ENCODE measurements at regions not wholly inside any gene's neighbourhood (a gene's known extent, or its start where the extent isn't known, plus 50 kb on each side); places are given as distances from the start of the nearest gene placed in this dataset.

DNA sequence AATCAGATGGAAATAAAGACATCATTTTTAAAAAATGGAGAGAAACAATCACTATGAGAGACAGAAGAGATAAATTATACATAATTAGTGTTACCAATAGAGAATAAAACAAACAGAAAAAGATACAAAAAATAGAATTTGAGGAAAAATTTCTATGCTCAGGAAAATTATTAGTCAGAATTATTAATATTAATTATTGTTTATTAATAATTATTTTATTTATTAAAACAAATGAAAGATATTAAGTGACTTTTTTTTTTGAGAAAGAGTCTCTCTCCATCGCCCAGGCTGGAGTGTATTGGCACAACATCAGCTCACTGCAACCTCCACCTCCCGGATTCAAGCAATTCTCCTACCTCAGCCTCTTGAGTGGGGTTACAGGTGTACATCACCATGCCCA is 299.8 kb upstream of the NR5A2 start:
- no peak for TF ChIP-seq CTCF (IDR thresholded peaks at IDR 0.05; ENCODE audit: low read length, missing control alignments)
- no peak for DNase-seq (ENCODE audit: low read depth)
- no peak overlapping the region for H3K4me3 ChIP-seq (replicated peaks; ENCODE audit: low read depth, low read length)

- no peak for TF ChIP-seq CTCF (IDR thresholded peaks at IDR 0.05; ENCODE audit: low read length, missing control alignments)
- no peak for DNase-seq (ENCODE audit: low read depth)
- H3K4me3 ChIP-seq (replicated peaks; ENCODE audit: low read depth, low read length) = no peak overlapping the region
Observed at GRCh38 chr1:199728345-199728744, 299.2 kb upstream of the NR5A2 start.

DNA sequence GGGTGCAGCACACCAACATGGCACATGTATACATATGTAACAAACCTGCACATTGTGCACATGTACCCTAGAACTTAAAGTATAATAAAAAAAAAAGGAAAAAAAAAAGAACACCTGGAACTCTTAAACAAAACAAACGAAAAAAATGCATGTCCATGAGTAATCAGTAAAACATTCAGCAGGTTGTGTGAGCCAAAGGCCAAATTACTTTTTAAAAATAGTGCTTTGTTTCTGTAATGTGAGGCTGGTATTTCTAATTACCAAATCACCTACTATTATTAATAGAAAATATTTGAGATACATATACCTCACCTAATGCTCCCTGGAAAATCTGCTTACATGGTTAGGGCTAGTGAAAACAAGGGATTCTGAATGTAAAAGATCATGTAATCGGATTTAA is 294.4 kb upstream of the NR5A2 start:
- DNase-seq (ENCODE audit: low read depth) = no peak
- no peak overlapping the region for H3K4me3 ChIP-seq (replicated peaks; ENCODE audit: low read depth, low read length)
- TF ChIP-seq CTCF (IDR thresholded peaks at IDR 0.05; ENCODE audit: low read length, missing control alignments) = no peak

- no peak overlapping the region for H3K4me3 ChIP-seq (replicated peaks; ENCODE audit: low read depth, low read length)
- no peak for TF ChIP-seq CTCF (IDR thresholded peaks at IDR 0.05; ENCODE audit: low read length, missing control alignments)
- DNase-seq (ENCODE audit: low read depth) = no peak
Observed at GRCh38 chr1:199734186-199734585, 293.3 kb upstream of the NR5A2 start.

GRCh38 chr1:199735660-199736059 is 291.9 kb upstream of the NR5A2 start:
- no peak for DNase-seq (ENCODE audit: low read depth)
- no peak for TF ChIP-seq CTCF (IDR thresholded peaks at IDR 0.05; ENCODE audit: low read length, missing control alignments)
- no peak overlapping the region for H3K4me3 ChIP-seq (replicated peaks; ENCODE audit: low read depth, low read length)

- no peak overlapping the region for H3K4me3 ChIP-seq (replicated peaks; ENCODE audit: low read depth, low read length)
- DNase-seq (ENCODE audit: low read depth) = no peak
- TF ChIP-seq CTCF (IDR thresholded peaks at IDR 0.05; ENCODE audit: low read length, missing control alignments) = no peak
Observed at GRCh38 chr1:199736646-199737045, 290.9 kb upstream of the NR5A2 start.

- DNase-seq (ENCODE audit: low read depth) = no peak
- TF ChIP-seq CTCF (IDR thresholded peaks at IDR 0.05; ENCODE audit: low read length, missing control alignments) = no peak
- H3K4me3 ChIP-seq (replicated peaks; ENCODE audit: low read depth, low read length) = no peak overlapping the region
Observed at GRCh38 chr1:199741586-199741985, 285.9 kb upstream of the NR5A2 start.
